ENCODE measurements at regions not wholly inside any gene's neighbourhood (a gene's known extent, or its start where the extent isn't known, plus 50 kb on each side); places are given as distances from the start of the nearest gene placed in this dataset.

DNA sequence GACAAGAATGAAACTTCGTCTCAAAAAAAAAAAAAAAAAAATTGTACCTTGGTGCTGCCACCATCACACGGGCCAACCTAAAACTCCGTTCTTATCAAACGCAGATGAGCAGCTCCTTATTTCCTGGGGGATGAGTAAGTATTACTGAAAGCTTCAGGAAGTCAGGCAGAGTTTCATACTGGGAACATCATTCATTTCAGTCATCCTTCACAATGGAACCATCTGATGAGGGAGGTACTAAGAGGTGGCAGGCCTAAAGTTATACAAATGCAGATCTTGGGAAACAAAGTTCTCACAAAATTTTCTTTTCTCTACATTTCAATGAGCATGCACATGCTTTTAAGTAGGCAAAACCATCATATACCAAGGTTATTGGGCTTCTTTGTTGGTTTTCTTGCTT, 636.0 kb upstream of the LMCD1 start:
- TF ChIP-seq RAD21 (conservative IDR thresholded peaks at IDR 0.05) (no peak), EZH2 (IDR thresholded peaks at IDR 0.05; ENCODE audit: borderline replicate concordance, insufficient read depth, low read length, poor library complexity, severe bottlenecking) (no peak), MXI1 (conservative IDR thresholded peaks at IDR 0.05; ENCODE audit: poor library complexity, severe bottlenecking) (no peak), POLR2AphosphoS5 (IDR thresholded peaks at IDR 0.05) (no peak), TAF1 (IDR thresholded peaks at IDR 0.05; ENCODE audit: low read depth) (no peak), EP300 (conservative IDR thresholded peaks at IDR 0.05; ENCODE audit: poor library complexity, severe bottlenecking) (no peak), SMC3 (conservative IDR thresholded peaks at IDR 0.05; ENCODE audit: poor library complexity) (no peak), CTCF (IDR thresholded peaks at IDR 0.05; ENCODE audit: poor library complexity, severe bottlenecking) (no peak)
- TF ChIP-seq, protein P1, sequence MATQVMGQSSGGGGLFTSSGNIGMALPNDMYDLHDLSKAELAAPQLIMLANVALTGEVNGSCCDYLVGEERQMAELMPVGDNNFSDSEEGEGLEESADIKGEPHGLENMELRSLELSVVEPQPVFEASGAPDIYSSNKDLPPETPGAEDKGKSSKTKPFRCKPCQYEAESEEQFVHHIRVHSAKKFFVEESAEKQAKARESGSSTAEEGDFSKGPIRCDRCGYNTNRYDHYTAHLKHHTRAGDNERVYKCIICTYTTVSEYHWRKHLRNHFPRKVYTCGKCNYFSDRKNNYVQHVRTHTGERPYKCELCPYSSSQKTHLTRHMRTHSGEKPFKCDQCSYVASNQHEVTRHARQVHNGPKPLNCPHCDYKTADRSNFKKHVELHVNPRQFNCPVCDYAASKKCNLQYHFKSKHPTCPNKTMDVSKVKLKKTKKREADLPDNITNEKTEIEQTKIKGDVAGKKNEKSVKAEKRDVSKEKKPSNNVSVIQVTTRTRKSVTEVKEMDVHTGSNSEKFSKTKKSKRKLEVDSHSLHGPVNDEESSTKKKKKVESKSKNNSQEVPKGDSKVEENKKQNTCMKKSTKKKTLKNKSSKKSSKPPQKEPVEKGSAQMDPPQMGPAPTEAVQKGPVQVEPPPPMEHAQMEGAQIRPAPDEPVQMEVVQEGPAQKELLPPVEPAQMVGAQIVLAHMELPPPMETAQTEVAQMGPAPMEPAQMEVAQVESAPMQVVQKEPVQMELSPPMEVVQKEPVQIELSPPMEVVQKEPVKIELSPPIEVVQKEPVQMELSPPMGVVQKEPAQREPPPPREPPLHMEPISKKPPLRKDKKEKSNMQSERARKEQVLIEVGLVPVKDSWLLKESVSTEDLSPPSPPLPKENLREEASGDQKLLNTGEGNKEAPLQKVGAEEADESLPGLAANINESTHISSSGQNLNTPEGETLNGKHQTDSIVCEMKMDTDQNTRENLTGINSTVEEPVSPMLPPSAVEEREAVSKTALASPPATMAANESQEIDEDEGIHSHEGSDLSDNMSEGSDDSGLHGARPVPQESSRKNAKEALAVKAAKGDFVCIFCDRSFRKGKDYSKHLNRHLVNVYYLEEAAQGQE (IDR thresholded peaks at IDR 0.05; ENCODE audit: borderline replicate concordance): no peak
- H3K9me2 ChIP-seq (ENCODE audit: insufficient read depth, low read length): no peaks in the 10 kb centered on the region

GRCh38 chr3:7867587-7867986, 634.0 kb upstream of the LMCD1 start:
- no peaks in the 10 kb centered on the region for H3K79me2 ChIP-seq (replicated peaks; ENCODE audit: insufficient read depth, low read length)
- no peak overlapping the region for H2AFZ ChIP-seq (ENCODE audit: low read depth, low read length)
- H3K36me3 ChIP-seq (ENCODE audit: insufficient read depth, low read length): no peaks in the 10 kb centered on the region
- H3K4me3 ChIP-seq (ENCODE audit: low read length): no peak overlapping the region
- no peaks in the 10 kb centered on the region for H3K9me2 ChIP-seq (ENCODE audit: insufficient read depth, low read length)
- no peaks in the 10 kb centered on the region for H4K20me1 ChIP-seq (ENCODE audit: insufficient read depth)
- H3K4me2 ChIP-seq (ENCODE audit: low read length): no peak overlapping the region
- no peak overlapping the region for H3K9ac ChIP-seq (ENCODE audit: low read length)
- H3K27me3 ChIP-seq (ENCODE audit: insufficient read depth, low read depth, low read length): no peaks in the 10 kb centered on the region
- no peaks in the 10 kb centered on the region for H3F3A ChIP-seq (ENCODE audit: insufficient read depth, low read length, poor library complexity, severe bottlenecking)
- H3K27ac ChIP-seq (ENCODE audit: low read length): no peak overlapping the region
- no peaks in the 10 kb centered on the region for H3K9me3 ChIP-seq (ENCODE audit: low read length)
- TF ChIP-seq EZH2 (IDR thresholded peaks at IDR 0.05; ENCODE audit: borderline replicate concordance, insufficient read depth, low read length, poor library complexity, severe bottlenecking) (no peak), CTCF (IDR thresholded peaks at IDR 0.05; ENCODE audit: poor library complexity, severe bottlenecking) (no peak), RAD21 (conservative IDR thresholded peaks at IDR 0.05) (no peak), SMC3 (conservative IDR thresholded peaks at IDR 0.05; ENCODE audit: poor library complexity) (no peak), POLR2AphosphoS5 (IDR thresholded peaks at IDR 0.05) (no peak), EP300 (conservative IDR thresholded peaks at IDR 0.05; ENCODE audit: poor library complexity, severe bottlenecking) (no peak), TAF1 (IDR thresholded peaks at IDR 0.05; ENCODE audit: low read depth) (no peak), MXI1 (conservative IDR thresholded peaks at IDR 0.05; ENCODE audit: poor library complexity, severe bottlenecking) (no peak)
- TF ChIP-seq, protein P1 (IDR thresholded peaks at IDR 0.05; ENCODE audit: borderline replicate concordance): no peak

More for the DNA sequence above, 636.0 kb upstream of the LMCD1 start:
- Histone ChIP-seq H3K4me3 (ENCODE audit: low read length) (no peak overlapping the region), H3K9ac (ENCODE audit: low read length) (no peak overlapping the region), H2AFZ (ENCODE audit: low read depth, low read length) (no peak overlapping the region), H3K9me3 (ENCODE audit: low read length) (no peaks in the 10 kb centered on the region), H3K79me2 (replicated peaks; ENCODE audit: insufficient read depth, low read length) (no peaks in the 10 kb centered on the region), H4K20me1 (ENCODE audit: insufficient read depth) (no peaks in the 10 kb centered on the region), H3F3A (ENCODE audit: insufficient read depth, low read length, poor library complexity, severe bottlenecking) (no peaks in the 10 kb centered on the region), H3K36me3 (ENCODE audit: insufficient read depth, low read length) (no peaks in the 10 kb centered on the region), H3K27me3 (ENCODE audit: insufficient read depth, low read depth, low read length) (no peaks in the 10 kb centered on the region), H3K27ac (ENCODE audit: low read length) (no peak overlapping the region), H3K4me2 (ENCODE audit: low read length) (no peak overlapping the region)
